Mesothelial cell of epicardium (in vitro differentiated cells): ENCODE measurements at regions not wholly inside any gene's neighbourhood (a gene's known extent, or its start where the extent isn't known, plus 50 kb on each side); places are given as distances from the start of the nearest gene placed in this dataset.
"Not testable (repeated sequence)": the region's sequence is repeated elsewhere in the genome, so short reads cannot be mapped to it uniquely, and the experiment has no call there.

ENCODE experiments used
- DNase-seq, 2 experiments: peaks; one replicate each; pipeline ENCODE4 v3.0.0; 2021; ENCODE audit warnings: low spot score in 2 of 2; ENCODE audit not compliant: unreplicated experiment in 2 of 2
- H3K27ac Mint-ChIP-seq: 2 replicates; pipeline ENCODE4 v1.8.0; 2021; ENCODE audit warnings: mixed read lengths
- H3K27me3 Mint-ChIP-seq: 2 replicates; pipeline ENCODE4 v1.8.0; 2021; ENCODE audit warnings: low read depth, mixed read lengths
- H3K36me3 Mint-ChIP-seq: 2 replicates; pipeline ENCODE4 v1.8.0; 2021; ENCODE audit warnings: mixed read lengths
- H3K4me1 Mint-ChIP-seq: 2 replicates; pipeline ENCODE4 v1.8.0; 2021; ENCODE audit warnings: mixed read lengths
- H3K4me3 Mint-ChIP-seq: 2 replicates; pipeline ENCODE4 v1.8.0; 2021; ENCODE audit warnings: mild to moderate bottlenecking, moderate library complexity, mixed read lengths
- H3K9me3 Mint-ChIP-seq: 2 replicates; pipeline ENCODE4 v1.8.0; 2021; ENCODE audit warnings: mixed read lengths
- TF ChIP-seq, protein P1 (sequence below): fragments of 200-600 bp; sonication (generic); IDR thresholded peaks from one replicate; pipeline ENCODE4 v1.5.0; 2021; ENCODE audit warnings: antibody characterized with exemption; ENCODE audit not compliant: unreplicated experiment

DNA sequence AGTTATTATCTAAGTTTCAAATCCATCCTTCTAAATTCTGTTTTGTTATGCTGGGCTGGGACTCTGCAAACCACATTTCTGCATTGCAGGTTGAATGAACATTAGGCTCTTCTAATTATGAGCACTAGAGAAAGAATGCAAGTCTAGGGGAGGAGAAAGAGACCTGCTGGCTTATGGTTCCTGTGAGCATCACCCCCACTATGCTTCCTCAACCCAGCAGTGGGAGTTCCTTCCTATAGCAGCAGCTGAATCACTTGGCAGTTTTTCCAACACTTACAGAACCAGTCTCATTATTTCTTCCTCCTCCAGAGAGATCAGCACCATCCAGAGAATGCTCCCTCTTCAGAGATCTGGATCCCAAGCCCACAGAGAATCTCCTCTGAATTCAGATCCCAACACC lies 297.7 kb upstream of the CLEC14A start:
- H3K4me1 Mint-ChIP-seq: peaks cover 3% of the 10 kb centered on the region
- no peaks in the 10 kb centered on the region for H3K36me3 Mint-ChIP-seq
- DNase-seq: no peak
- H3K27me3 Mint-ChIP-seq: no peaks in the 10 kb centered on the region
- H3K4me3 Mint-ChIP-seq: no peak overlapping the region
- no peak overlapping the region for H3K27ac Mint-ChIP-seq
- TF ChIP-seq, protein P1, sequence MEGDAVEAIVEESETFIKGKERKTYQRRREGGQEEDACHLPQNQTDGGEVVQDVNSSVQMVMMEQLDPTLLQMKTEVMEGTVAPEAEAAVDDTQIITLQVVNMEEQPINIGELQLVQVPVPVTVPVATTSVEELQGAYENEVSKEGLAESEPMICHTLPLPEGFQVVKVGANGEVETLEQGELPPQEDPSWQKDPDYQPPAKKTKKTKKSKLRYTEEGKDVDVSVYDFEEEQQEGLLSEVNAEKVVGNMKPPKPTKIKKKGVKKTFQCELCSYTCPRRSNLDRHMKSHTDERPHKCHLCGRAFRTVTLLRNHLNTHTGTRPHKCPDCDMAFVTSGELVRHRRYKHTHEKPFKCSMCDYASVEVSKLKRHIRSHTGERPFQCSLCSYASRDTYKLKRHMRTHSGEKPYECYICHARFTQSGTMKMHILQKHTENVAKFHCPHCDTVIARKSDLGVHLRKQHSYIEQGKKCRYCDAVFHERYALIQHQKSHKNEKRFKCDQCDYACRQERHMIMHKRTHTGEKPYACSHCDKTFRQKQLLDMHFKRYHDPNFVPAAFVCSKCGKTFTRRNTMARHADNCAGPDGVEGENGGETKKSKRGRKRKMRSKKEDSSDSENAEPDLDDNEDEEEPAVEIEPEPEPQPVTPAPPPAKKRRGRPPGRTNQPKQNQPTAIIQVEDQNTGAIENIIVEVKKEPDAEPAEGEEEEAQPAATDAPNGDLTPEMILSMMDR: no peak
- H3K9me3 Mint-ChIP-seq: peaks cover 3% of the 10 kb centered on the region

GRCh38 chr14:38549564-38549963 lies 293.7 kb upstream of the CLEC14A start:
- TF ChIP-seq, protein P1: no peak
- no peaks in the 10 kb centered on the region for H3K36me3 Mint-ChIP-seq
- H3K4me3 Mint-ChIP-seq: no peak overlapping the region
- no peak overlapping the region for H3K27ac Mint-ChIP-seq
- no peaks in the 10 kb centered on the region for H3K27me3 Mint-ChIP-seq
- no peak for DNase-seq
- peaks cover 6% of the 10 kb centered on the region for H3K4me1 Mint-ChIP-seq
- H3K9me3 Mint-ChIP-seq: no peaks in the 10 kb centered on the region

DNA sequence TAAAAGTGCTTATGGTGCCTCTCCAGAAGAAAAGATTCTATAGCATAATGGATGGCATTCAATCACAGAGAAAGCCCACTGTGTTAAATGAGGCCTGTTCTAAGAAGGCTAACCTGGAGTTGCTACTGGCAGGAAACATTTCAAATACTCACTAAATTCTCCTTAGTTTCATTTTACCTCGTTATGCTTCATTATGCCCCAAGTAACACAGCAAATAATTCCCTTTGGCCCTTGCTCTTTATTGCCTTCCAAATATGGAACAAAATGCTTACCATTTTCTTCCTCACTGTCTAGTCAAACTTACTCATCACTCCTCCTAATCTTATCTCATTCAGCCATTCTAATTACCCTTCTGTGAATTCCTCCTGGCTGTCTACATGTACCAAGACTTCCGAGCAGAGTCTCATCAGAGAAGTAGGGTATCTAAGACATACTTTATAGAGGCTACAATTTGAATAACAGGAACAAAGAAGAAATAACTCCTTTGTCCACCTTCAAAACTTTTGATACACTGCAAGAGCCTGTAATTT lies 292.1 kb upstream of the CLEC14A start:
- no peak for DNase-seq
- H3K4me3 Mint-ChIP-seq: no peak overlapping the region
- TF ChIP-seq, protein P1: no peak
- H3K27me3 Mint-ChIP-seq: no peaks in the 10 kb centered on the region
- no peak overlapping the region for H3K27ac Mint-ChIP-seq
- no peaks in the 10 kb centered on the region for H3K36me3 Mint-ChIP-seq
- H3K4me1 Mint-ChIP-seq: peaks cover 6% of the 10 kb centered on the region
- peaks cover 4% of the 10 kb centered on the region for H3K9me3 Mint-ChIP-seq

DNA sequence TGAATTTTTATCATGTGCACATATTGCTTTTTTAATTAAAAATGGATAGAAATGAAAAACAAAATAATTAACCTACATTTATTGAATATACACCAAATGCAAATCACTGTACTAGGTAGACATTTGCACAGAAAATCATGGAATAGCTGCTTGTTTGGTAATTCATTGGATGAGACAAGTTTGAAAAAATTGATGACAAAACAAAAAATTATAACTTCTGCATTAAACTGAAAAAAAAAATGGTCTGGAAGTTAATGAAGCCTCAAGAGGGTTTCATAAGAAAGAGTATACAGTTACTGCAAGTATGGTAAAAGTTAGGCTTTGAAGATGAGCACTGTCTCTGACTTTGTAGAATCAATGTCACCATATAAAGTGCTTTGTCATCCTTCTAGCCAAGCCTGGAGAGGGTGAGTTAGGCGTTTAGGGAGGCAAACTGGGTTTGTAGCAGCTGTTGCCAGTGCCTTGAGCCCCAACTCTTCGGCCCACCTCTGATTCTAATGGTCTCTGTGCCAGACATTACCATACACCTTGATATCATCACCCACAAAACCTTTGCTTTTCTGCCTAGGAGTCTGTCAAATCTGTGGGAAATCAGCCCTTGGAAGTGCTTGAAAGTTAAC lies 291.1 kb upstream of the CLEC14A start:
- peaks cover 4% of the 10 kb centered on the region for H3K9me3 Mint-ChIP-seq
- no peak for DNase-seq
- no peak overlapping the region for H3K27ac Mint-ChIP-seq
- H3K4me1 Mint-ChIP-seq: peaks cover 6% of the 10 kb centered on the region
- TF ChIP-seq, protein P1: no peak
- H3K4me3 Mint-ChIP-seq: no peak overlapping the region
- H3K36me3 Mint-ChIP-seq: no peaks in the 10 kb centered on the region
- no peaks in the 10 kb centered on the region for H3K27me3 Mint-ChIP-seq

DNA sequence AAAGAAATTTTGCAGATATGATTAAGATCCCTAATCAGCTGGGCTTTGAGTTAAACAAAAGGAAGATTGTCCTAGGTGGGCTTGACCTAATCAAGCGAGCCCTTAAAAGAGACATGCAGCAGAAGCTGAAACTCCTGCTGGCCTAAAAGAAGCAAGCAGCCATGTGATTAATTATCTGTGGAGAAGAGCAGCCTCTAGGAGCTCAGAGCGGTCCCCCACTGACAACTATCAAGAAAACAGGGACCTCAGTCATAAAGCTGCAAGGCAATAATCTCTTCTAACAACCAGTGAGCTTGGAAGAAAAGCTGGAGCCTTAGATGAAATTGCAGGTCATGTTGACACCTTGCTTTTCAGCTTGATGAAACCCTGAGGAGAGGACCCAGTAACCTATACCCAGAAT lies 288.9 kb upstream of the CLEC14A start:
- Mint-ChIP-seq H3K36me3 (no peaks in the 10 kb centered on the region), H3K4me1 (peaks cover 6% of the 10 kb centered on the region), H3K27me3 (no peaks in the 10 kb centered on the region), H3K27ac (no peak overlapping the region), H3K9me3 (peaks cover 4% of the 10 kb centered on the region), H3K4me3 (no peak overlapping the region)
- TF ChIP-seq, protein P1: no peak
- DNase-seq: no peak

- not testable (repeated sequence) for H3K4me1 Mint-ChIP-seq, H3K27ac Mint-ChIP-seq, DNase-seq, H3K4me3 Mint-ChIP-seq, H3K9me3 Mint-ChIP-seq, H3K27me3 Mint-ChIP-seq, H3K36me3 Mint-ChIP-seq
Measured at GRCh38 chr14:38543851-38544250, 288.0 kb upstream of the CLEC14A start.

DNA sequence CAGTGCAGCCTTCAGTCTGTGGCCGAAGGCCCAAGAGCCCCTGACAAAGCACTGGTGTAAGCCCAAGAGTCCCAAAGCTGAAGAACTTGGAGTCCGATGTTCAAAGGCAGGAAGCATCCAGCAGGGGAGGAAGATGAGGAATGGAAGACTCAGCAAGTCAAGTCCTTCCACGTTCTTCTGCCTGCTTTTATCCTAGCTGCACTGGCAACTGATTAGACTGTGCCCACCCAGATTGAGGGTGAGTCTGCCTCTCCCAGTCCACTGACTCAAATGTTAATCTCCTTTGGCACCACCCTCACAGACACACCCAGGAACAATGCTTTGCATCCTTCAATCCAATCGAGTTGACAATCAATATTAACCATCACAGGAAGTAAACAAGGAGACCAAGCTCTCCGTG lies 282.2 kb upstream of the CLEC14A start:
- not testable (repeated sequence) for H3K36me3 Mint-ChIP-seq, H3K27me3 Mint-ChIP-seq, H3K9me3 Mint-ChIP-seq, H3K27ac Mint-ChIP-seq, H3K4me3 Mint-ChIP-seq, H3K4me1 Mint-ChIP-seq, DNase-seq
